ENCODE measurements at regions not wholly inside any gene's neighbourhood (a gene's known extent, or its start where the extent isn't known, plus 50 kb on each side); places are given as distances from the start of the nearest gene placed in this dataset.
A peak's percentile ranks its signal among the peaks of the same experiment; 100 is the strongest.

DNA sequence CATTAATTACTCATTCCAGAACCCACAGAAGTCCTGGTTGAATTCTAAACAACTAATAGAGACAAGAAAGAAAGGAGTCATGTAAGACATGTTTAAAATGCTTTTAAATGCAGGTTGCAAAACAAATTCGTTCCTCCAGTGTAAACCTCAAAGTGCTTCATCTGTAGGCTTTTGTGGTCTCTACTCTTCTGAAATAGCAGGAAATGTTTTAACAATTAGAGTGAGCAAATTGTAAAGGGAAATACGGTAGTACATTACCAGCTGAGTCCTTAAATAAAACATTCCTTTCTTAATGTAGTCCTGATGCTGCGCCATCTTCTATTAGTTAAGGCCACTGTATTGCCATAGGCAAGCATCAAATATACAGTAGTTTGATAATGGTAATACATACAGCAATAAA is 1934.2 kb upstream of the SEL1L start:
- no peak overlapping the region for H3K27ac Mint-ChIP-seq (ENCODE audit: unreplicated experiment)
- no peak overlapping the region for H3K4me3 Mint-ChIP-seq (ENCODE audit: unreplicated experiment)
- no peak for DNase-seq (ENCODE audit: extremely low spot score, unreplicated experiment)
- no peaks in the 10 kb centered on the region for H3K36me3 Mint-ChIP-seq (ENCODE audit: unreplicated experiment)
- no peaks in the 10 kb centered on the region for H3K27me3 Mint-ChIP-seq (ENCODE audit: unreplicated experiment)
- peaks cover 19% of the 10 kb centered on the region for H3K4me1 Mint-ChIP-seq (ENCODE audit: unreplicated experiment)
- TF ChIP-seq, protein P1, sequence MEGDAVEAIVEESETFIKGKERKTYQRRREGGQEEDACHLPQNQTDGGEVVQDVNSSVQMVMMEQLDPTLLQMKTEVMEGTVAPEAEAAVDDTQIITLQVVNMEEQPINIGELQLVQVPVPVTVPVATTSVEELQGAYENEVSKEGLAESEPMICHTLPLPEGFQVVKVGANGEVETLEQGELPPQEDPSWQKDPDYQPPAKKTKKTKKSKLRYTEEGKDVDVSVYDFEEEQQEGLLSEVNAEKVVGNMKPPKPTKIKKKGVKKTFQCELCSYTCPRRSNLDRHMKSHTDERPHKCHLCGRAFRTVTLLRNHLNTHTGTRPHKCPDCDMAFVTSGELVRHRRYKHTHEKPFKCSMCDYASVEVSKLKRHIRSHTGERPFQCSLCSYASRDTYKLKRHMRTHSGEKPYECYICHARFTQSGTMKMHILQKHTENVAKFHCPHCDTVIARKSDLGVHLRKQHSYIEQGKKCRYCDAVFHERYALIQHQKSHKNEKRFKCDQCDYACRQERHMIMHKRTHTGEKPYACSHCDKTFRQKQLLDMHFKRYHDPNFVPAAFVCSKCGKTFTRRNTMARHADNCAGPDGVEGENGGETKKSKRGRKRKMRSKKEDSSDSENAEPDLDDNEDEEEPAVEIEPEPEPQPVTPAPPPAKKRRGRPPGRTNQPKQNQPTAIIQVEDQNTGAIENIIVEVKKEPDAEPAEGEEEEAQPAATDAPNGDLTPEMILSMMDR (IDR thresholded peaks at IDR 0.05) = no peak
- H3K9me3 Mint-ChIP-seq (ENCODE audit: unreplicated experiment) = no peaks in the 10 kb centered on the region

DNA sequence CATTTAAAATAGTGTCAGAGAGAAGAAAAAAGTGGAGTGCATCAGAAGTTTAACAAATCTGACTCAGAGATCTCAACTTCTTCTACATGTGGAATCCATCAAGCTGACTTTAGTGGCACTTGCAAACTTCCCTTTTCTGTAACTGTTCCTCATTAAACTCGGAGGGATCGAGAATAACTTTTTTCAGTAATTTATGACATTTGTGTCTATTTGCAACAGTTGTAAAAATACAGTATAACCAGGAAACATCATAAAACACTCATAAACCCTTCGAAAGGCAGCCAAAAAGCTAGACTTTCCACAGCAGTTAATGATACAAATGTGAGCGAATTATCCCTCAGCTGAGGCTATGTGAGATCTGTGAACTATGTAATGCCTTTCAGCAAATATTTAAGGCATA is 1936.8 kb upstream of the SEL1L start:
- peaks cover 31% of the 10 kb centered on the region for H3K4me1 Mint-ChIP-seq (ENCODE audit: unreplicated experiment)
- H3K27me3 Mint-ChIP-seq (ENCODE audit: unreplicated experiment) = no peaks in the 10 kb centered on the region
- H3K27ac Mint-ChIP-seq (ENCODE audit: unreplicated experiment) = no peak overlapping the region
- peak overlapping the region; percentile 2 for H3K4me3 Mint-ChIP-seq (ENCODE audit: unreplicated experiment)
- no peaks in the 10 kb centered on the region for H3K36me3 Mint-ChIP-seq (ENCODE audit: unreplicated experiment)
- DNase-seq (ENCODE audit: extremely low spot score, unreplicated experiment) = no peak
- no peaks in the 10 kb centered on the region for H3K9me3 Mint-ChIP-seq (ENCODE audit: unreplicated experiment)
- TF ChIP-seq, protein P1 (IDR thresholded peaks at IDR 0.05) = no peak

DNA sequence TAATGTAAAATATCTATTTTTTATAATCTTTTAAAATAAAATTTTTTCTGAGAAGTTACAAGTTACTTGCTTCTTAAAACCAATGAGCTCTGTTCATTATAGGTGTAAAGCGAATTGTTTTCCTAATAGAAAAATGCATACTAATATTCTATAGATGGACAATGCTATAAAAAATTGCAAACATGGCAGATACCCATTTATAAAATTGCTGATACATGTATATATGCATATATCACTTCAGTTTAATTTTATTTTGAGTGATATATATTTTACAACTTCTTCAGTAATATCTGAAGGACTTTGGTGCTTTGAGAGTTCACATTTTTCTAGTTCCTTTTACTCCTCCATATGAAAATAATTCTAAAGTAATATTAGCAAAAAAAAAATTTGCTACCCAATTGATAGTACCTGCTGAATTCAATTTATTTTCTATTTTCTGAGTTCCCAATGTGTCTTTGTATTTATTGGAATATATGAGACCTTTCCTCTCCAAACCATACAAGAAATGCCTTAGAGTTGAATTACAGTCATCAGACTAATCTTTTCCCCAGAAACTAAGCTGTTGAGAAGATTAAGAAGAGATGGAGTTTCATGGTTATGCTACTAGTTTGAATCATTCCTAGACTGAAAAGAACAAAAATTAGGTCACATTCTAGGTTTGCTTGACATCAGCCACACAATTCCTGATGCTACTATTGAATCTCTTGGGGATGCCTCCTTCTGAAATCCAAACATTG is 1937.5 kb upstream of the SEL1L start:
- Mint-ChIP-seq H3K27ac (ENCODE audit: unreplicated experiment) (no peak overlapping the region), H3K4me3 (ENCODE audit: unreplicated experiment) (no peak overlapping the region), H3K36me3 (ENCODE audit: unreplicated experiment) (no peaks in the 10 kb centered on the region), H3K4me1 (ENCODE audit: unreplicated experiment) (peaks cover 31% of the 10 kb centered on the region), H3K27me3 (ENCODE audit: unreplicated experiment) (no peaks in the 10 kb centered on the region), H3K9me3 (ENCODE audit: unreplicated experiment) (no peaks in the 10 kb centered on the region)
- TF ChIP-seq, protein P1 (IDR thresholded peaks at IDR 0.05) = no peak
- no peak for DNase-seq (ENCODE audit: extremely low spot score, unreplicated experiment)

DNA sequence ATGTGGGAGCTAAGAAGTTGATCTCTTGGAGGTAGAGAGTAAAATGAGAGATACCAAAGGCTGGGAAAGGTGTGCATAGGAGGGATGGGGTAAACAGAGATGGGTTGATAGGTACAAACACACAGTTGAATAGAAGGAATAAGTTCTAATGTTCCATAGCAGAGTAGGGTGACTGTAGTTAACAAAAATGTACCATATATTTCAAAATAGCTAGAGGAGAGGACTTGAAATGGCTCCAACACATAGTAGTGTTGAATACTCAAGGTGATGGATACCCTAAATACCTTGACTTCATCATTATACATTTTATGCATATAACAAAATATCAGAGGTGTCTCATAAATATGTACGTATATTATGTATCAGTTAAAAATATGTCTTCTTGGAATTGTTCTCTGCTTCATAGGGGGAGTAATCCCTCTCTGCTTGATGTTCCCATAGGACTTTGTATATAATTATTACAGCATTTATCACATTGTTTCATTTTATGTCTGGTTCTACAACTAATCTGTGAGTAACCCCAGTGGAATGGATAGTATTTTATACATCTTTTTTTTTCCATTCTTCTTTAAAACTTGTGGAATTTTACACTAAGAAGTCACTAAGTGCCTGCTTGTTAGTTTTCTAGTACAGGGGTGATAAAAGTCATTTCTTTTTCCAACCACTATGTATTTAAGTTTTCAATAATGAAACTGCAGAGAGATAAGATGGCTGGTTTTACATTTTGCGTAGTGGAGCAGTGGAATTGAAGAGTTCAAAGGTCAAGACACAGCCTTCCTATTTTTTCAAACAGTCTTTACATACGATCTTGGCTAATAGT is 1940.0 kb upstream of the SEL1L start:
- Mint-ChIP-seq H3K27ac (ENCODE audit: unreplicated experiment) (peak overlapping the region; percentile 64), H3K9me3 (ENCODE audit: unreplicated experiment) (peaks cover 8% of the 10 kb centered on the region), H3K27me3 (ENCODE audit: unreplicated experiment) (no peaks in the 10 kb centered on the region), H3K4me3 (ENCODE audit: unreplicated experiment) (peak overlapping the region; percentile 4), H3K4me1 (ENCODE audit: unreplicated experiment) (peaks cover 23% of the 10 kb centered on the region), H3K36me3 (ENCODE audit: unreplicated experiment) (no peaks in the 10 kb centered on the region)
- no peak for DNase-seq (ENCODE audit: extremely low spot score, unreplicated experiment)
- TF ChIP-seq, protein P1 (IDR thresholded peaks at IDR 0.05) = no peak

DNA sequence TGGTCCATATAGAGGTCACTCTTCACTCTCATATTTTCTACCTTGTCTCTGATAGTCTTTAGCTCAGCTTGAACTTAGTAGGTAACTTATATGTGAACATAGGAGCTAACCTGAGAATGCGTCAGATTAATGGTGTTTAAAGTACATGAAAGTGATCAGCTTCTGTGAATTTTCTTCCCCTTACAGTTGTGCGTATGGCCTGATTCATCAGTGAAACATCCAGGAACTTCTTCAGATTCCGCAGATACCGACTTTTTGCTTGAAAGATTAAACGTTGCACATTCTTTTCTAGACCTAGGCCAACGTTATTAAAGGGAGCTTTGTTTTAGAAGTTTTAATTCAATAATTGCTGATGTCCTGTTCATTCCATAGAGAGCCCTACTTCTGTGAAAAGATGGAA is 1945.1 kb upstream of the SEL1L start:
- TF ChIP-seq, protein P1 (IDR thresholded peaks at IDR 0.05) = no peak
- H3K4me1 Mint-ChIP-seq (ENCODE audit: unreplicated experiment) = peaks cover 15% of the 10 kb centered on the region
- no peak overlapping the region for H3K4me3 Mint-ChIP-seq (ENCODE audit: unreplicated experiment)
- H3K27ac Mint-ChIP-seq (ENCODE audit: unreplicated experiment) = no peak overlapping the region
- DNase-seq (ENCODE audit: extremely low spot score, unreplicated experiment) = no peak
- H3K9me3 Mint-ChIP-seq (ENCODE audit: unreplicated experiment) = peaks cover 8% of the 10 kb centered on the region
- no peaks in the 10 kb centered on the region for H3K27me3 Mint-ChIP-seq (ENCODE audit: unreplicated experiment)
- no peaks in the 10 kb centered on the region for H3K36me3 Mint-ChIP-seq (ENCODE audit: unreplicated experiment)

Data from osteocyte (in vitro differentiated cells).